HepG2 (cell line): ENCODE measurements at regions not wholly inside any gene's neighbourhood (a gene's known extent, or its start where the extent isn't known, plus 50 kb on each side); places are given as distances from the start of the nearest gene placed in this dataset.

ENCODE experiments used
- HBP1 ChIP-seq: IDR thresholded peaks from 2 replicates; pipeline ENCODE4 v1.6.1; 2016; ENCODE audit warnings: low read depth, control low read depth
- HMG20A ChIP-seq: IDR thresholded peaks from 2 replicates; pipeline ENCODE4 v1.6.1; 2016; ENCODE audit warnings: borderline replicate concordance
- KLF6 ChIP-seq: IDR thresholded peaks from 2 replicates; pipeline ENCODE4 v1.8.0; 2016; ENCODE audit warnings: missing biosample characterization, missing genetic modification reagents
- LBX2 ChIP-seq: sonication (generic); formaldehyde crosslinking; IDR thresholded peaks from 2 replicates; pipeline ENCODE4 v1.5.0; 2020; ENCODE audit warnings: missing genetic modification reagents, mild to moderate bottlenecking, borderline replicate concordance
- MIER2 ChIP-seq: IDR thresholded peaks from 2 replicates; pipeline ENCODE4 v1.6.1; 2016; ENCODE audit warnings: missing biosample characterization, missing genetic modification reagents
- MTERF4 ChIP-seq: sonication (generic); formaldehyde crosslinking; IDR thresholded peaks from 2 replicates; pipeline ENCODE4 v1.8.0; 2023; ENCODE audit warnings: mild to moderate bottlenecking, missing genetic modification reagents
- MYNN ChIP-seq: sonication (generic); formaldehyde crosslinking; IDR thresholded peaks from 2 replicates; pipeline ENCODE4 v1.4.0; 2020; ENCODE audit warnings: mild to moderate bottlenecking, low read depth, missing genetic modification reagents
- NFYC ChIP-seq: IDR thresholded peaks from 2 replicates; pipeline ENCODE4 v1.6.1; 2016; ENCODE audit warnings: missing genetic modification reagents, missing compliant biosample characterization
- PCBP1 ChIP-seq: fragments of 200-400 bp; formaldehyde crosslinking; IDR thresholded peaks from 2 replicates; pipeline ENCODE4 v1.6.1; 2017; ENCODE audit warnings: mild to moderate bottlenecking, low read depth, low read length, borderline replicate concordance
- PHF5A ChIP-seq: IDR thresholded peaks from one replicate; pipeline ENCODE4 v1.6.1; 2018; ENCODE audit warnings: low read depth, missing genetic modification reagents; ENCODE audit not compliant: unreplicated experiment
- SRSF4 ChIP-seq: fragments of 200-400 bp; formaldehyde crosslinking; IDR thresholded peaks from one replicate; pipeline ENCODE4 v1.6.1; 2018; ENCODE audit warnings: mild to moderate bottlenecking, low read depth, low read length, moderate library complexity; ENCODE audit not compliant: poor library complexity, severe bottlenecking
- STAT5B ChIP-seq: sonication (generic); formaldehyde crosslinking; IDR thresholded peaks from 2 replicates; pipeline ENCODE4 v1.4.0; 2020; ENCODE audit warnings: missing genetic modification reagents
- TCF7L2 ChIP-seq: IDR thresholded peaks from 2 replicates; pipeline ENCODE4 v1.6.1; 2011; ENCODE audit warnings: mild to moderate bottlenecking, low read depth, low read length, moderate library complexity
- TEAD3 ChIP-seq: optimal IDR thresholded peaks from 2 replicates; pipeline ENCODE3; 2016; ENCODE audit warnings: borderline replicate concordance
- TRIM24 ChIP-seq: sonication (generic); formaldehyde crosslinking; IDR thresholded peaks from 2 replicates; pipeline ENCODE4 v1.8.0; 2022; ENCODE audit warnings: mild to moderate bottlenecking, missing genetic modification reagents
- WIZ ChIP-seq: sonication (generic); formaldehyde crosslinking; IDR thresholded peaks from 2 replicates; pipeline ENCODE4 v1.5.1; 2020; ENCODE audit warnings: mild to moderate bottlenecking, missing genetic modification reagents
- ZBTB37 ChIP-seq: sonication (generic); formaldehyde crosslinking; IDR thresholded peaks from 2 replicates; pipeline ENCODE4 v1.4.0; 2020; ENCODE audit warnings: mild to moderate bottlenecking, missing genetic modification reagents
- ZBTB7B ChIP-seq: sonication (generic); formaldehyde crosslinking; IDR thresholded peaks from 2 replicates; pipeline ENCODE4 v1.4.0; 2020; ENCODE audit warnings: missing genetic modification reagents
- ZMYM3 ChIP-seq: sonication (generic); formaldehyde crosslinking; IDR thresholded peaks from 2 replicates; pipeline ENCODE4 v1.5.1; 2020; ENCODE audit warnings: mild to moderate bottlenecking, missing genetic modification reagents
- ZNF121 ChIP-seq: sonication (generic); formaldehyde crosslinking; IDR thresholded peaks from 2 replicates; pipeline ENCODE4 v1.5.0; 2020; ENCODE audit warnings: mild to moderate bottlenecking, missing genetic modification reagents
- ZNF124 ChIP-seq: sonication (generic); formaldehyde crosslinking; IDR thresholded peaks from 2 replicates; pipeline ENCODE4 v1.4.0; 2020; ENCODE audit warnings: missing genetic modification reagents
- ZNF547 ChIP-seq: sonication (generic); formaldehyde crosslinking; IDR thresholded peaks from 2 replicates; pipeline ENCODE4 v1.5.1; 2020; ENCODE audit warnings: mild to moderate bottlenecking, missing genetic modification reagents
- ZNF562 ChIP-seq: sonication (generic); formaldehyde crosslinking; IDR thresholded peaks from 2 replicates; pipeline ENCODE4 v1.8.0; 2022; ENCODE audit warnings: missing genetic modification reagents, borderline replicate concordance
- ZNF589 ChIP-seq: sonication (generic); formaldehyde crosslinking; conservative IDR thresholded peaks from 2 replicates; pipeline ENCODE4 v1.8.0; 2022; ENCODE audit warnings: mild to moderate bottlenecking, moderate library complexity, missing genetic modification reagents
- ZNF644 ChIP-seq: IDR thresholded peaks from 2 replicates; pipeline ENCODE4 v1.6.1; 2016; ENCODE audit warnings: low read depth
- ZNF7 ChIP-seq: IDR thresholded peaks from 2 replicates; pipeline ENCODE4 v1.6.1; 2016; ENCODE audit warnings: missing biosample characterization, missing genetic modification reagents
- ZNF709 ChIP-seq: sonication (generic); formaldehyde crosslinking; IDR thresholded peaks from 2 replicates; pipeline ENCODE4 v1.5.0; 2020; ENCODE audit warnings: mild to moderate bottlenecking, missing genetic modification reagents
- ZNF773 ChIP-seq: sonication (generic); formaldehyde crosslinking; IDR thresholded peaks from 2 replicates; pipeline ENCODE4 v1.4.0; 2020; ENCODE audit warnings: missing genetic modification reagents, borderline replicate concordance
- ZNF775 ChIP-seq: sonication (generic); formaldehyde crosslinking; IDR thresholded peaks from 2 replicates; pipeline ENCODE4 v1.4.0; 2020; ENCODE audit warnings: missing genetic modification reagents, mild to moderate bottlenecking, moderate library complexity, borderline replicate concordance
- TF ChIP-seq, protein P1 (sequence below): sonication (generic); formaldehyde crosslinking; IDR thresholded peaks from 2 replicates; pipeline ENCODE4 v1.5.0; 2020; ENCODE audit warnings: missing genetic modification reagents

GRCh38 chr15:53193149-53193548, 403.0 kb upstream of the ONECUT1 start (continued):
- TF ChIP-seq MTERF4 (CRISPR knock-in tag) (no peak), ZNF709 (CRISPR knock-in tag) (no peak), SRSF4 (no peak), ZNF7 (CRISPR knock-in tag) (peak; percentile 13; the same call in 1 of the 2 replicates), ZBTB37 (CRISPR knock-in tag) (no peak), HMG20A (CRISPR knock-in tag) (no peak), HBP1 (CRISPR knock-in tag) (0 out of 2 replicates have a peak, but pooled peaks have one; percentile 39), ZMYM3 (no peak), TEAD3 (peak; percentile 25), MIER2 (CRISPR knock-in tag) (peak; percentile 98), ZNF562 (no peak), MYNN (no peak), ZNF589 (CRISPR knock-in tag) (no peak), ZNF773 (CRISPR knock-in tag) (no peak), ZNF124 (peak; percentile 65; the same call in 1 of the 2 replicates), WIZ (CRISPR knock-in tag) (peak; percentile 76; the same call in 1 of the 2 replicates), ZNF121 (CRISPR knock-in tag) (no peak), ZNF775 (no peak), ZBTB7B (CRISPR knock-in tag) (no peak), ZNF644 (CRISPR knock-in tag) (0 out of 2 replicates have a peak, but pooled peaks have one; percentile 29), LBX2 (CRISPR knock-in tag) (no peak), ZNF547 (CRISPR knock-in tag) (no peak), PHF5A (CRISPR knock-in tag) (no peak), STAT5B (CRISPR knock-in tag) (0 out of 2 replicates have a peak, but pooled peaks have one; percentile 47), KLF6 (CRISPR knock-in tag) (peak; percentile 90; the same call in 1 of the 2 replicates), PCBP1 (no peak), NFYC (CRISPR knock-in tag) (no peak), TRIM24 (CRISPR knock-in tag) (no peak), TCF7L2 (no peak)
- TF ChIP-seq, protein P1, sequence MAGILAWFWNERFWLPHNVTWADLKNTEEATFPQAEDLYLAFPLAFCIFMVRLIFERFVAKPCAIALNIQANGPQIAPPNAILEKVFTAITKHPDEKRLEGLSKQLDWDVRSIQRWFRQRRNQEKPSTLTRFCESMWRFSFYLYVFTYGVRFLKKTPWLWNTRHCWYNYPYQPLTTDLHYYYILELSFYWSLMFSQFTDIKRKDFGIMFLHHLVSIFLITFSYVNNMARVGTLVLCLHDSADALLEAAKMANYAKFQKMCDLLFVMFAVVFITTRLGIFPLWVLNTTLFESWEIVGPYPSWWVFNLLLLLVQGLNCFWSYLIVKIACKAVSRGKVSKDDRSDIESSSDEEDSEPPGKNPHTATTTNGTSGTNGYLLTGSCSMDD (CRISPR knock-in tag) = no peak
